HEK293 (cell line): ENCODE measurements at regions not wholly inside any gene's neighbourhood (a gene's known extent, or its start where the extent isn't known, plus 50 kb on each side); places are given as distances from the start of the nearest gene placed in this dataset.

Experiments
- CTCF ChIA-PET: fragments of 350-600 bp; formaldehyde crosslinking; extraction: SDS; loops from one replicate; lab custom pipeline; 2021; ENCODE audit warnings: antibody characterized with exemption; lab: Yijun Ruan, JAX
- POLR2A ChIA-PET: fragments of 300-600 bp; formaldehyde crosslinking; extraction: SDS; loops from one replicate; lab custom pipeline; 2020; ENCODE audit warnings: antibody characterized with exemption, inconsistent platforms; lab: Yijun Ruan, JAX
- H3K27ac ChIP-seq: fragments of 200-500 bp; sonication (Bioruptor generic); 2 replicates; pipeline ENCODE4 v1.5.1; 2014; ENCODE audit warnings: low read depth, low read length, control low read depth, inconsistent platforms; ENCODE audit errors: extremely low read depth
- H3K36me3 ChIP-seq, 2 experiments: fragments of 200-500 bp in 1 of 2; sonication (Bioruptor generic) in 1 of 2; 1 replicate in 1 of 2; 2 replicates in 1 of 2; pipeline ENCODE4 v1.5.1; 2014 to 2017; ENCODE audit warnings: inconsistent platforms in 2 of 2, low read length in 2 of 2; ENCODE audit not compliant: control insufficient read depth in 2 of 2, insufficient read depth in 1 of 2
- H3K4me1 ChIP-seq: fragments of 200-500 bp; sonication (Bioruptor generic); 2 replicates; pipeline ENCODE4 v1.5.1; 2014; ENCODE audit warnings: mild to moderate bottlenecking, low read length, inconsistent platforms; ENCODE audit not compliant: control insufficient read depth, insufficient read depth
- H3K4me3 ChIP-seq: 2 replicates; pipeline ENCODE4 v1.5.1; 2011; ENCODE audit warnings: low read depth, mild to moderate bottlenecking, control low read depth, low read length, moderate library complexity
- H3K9me3 ChIP-seq: fragments of 200-500 bp; sonication (Bioruptor generic); 2 replicates; pipeline ENCODE4 v1.5.1; 2014; ENCODE audit warnings: low read depth, low read length, inconsistent platforms; ENCODE audit not compliant: control insufficient read depth, insufficient read depth
- ATF2 ChIP-seq: fragments of 450-650 bp; formaldehyde crosslinking; IDR thresholded peaks from 2 replicates; pipeline ENCODE4 v1.5.1; 2016; ENCODE audit warnings: missing biosample characterization, missing genetic modification characterization, low read depth
- GLI4 ChIP-seq: fragments of 450-650 bp; formaldehyde crosslinking; IDR thresholded peaks from 2 replicates; pipeline ENCODE4 v1.5.1; 2016; ENCODE audit warnings: missing biosample characterization, missing genetic modification characterization
- RBAK ChIP-seq: fragments of 450-650 bp; formaldehyde crosslinking; IDR thresholded peaks from 2 replicates; pipeline ENCODE4 v1.5.1; 2016; ENCODE audit warnings: missing biosample characterization, missing genetic modification characterization
- ZBTB21 ChIP-seq: fragments of 450-650 bp; formaldehyde crosslinking; IDR thresholded peaks from 2 replicates; pipeline ENCODE4 v1.5.1; 2017; ENCODE audit warnings: missing biosample characterization, missing genetic modification characterization
- ZEB2 ChIP-seq: fragments of 450-650 bp; formaldehyde crosslinking; IDR thresholded peaks from 2 replicates; pipeline ENCODE4 v1.5.1; 2016; ENCODE audit warnings: missing biosample characterization, missing genetic modification characterization
- ZFP3 ChIP-seq: fragments of 450-650 bp; formaldehyde crosslinking; IDR thresholded peaks from 2 replicates; pipeline ENCODE4 v1.5.1; 2016; ENCODE audit warnings: low read depth, missing biosample characterization, missing genetic modification characterization
- ZIC2 ChIP-seq: fragments of 450-650 bp; formaldehyde crosslinking; IDR thresholded peaks from 2 replicates; pipeline ENCODE4 v1.5.1; 2016; ENCODE audit warnings: missing biosample characterization, missing genetic modification characterization
- ZNF133 ChIP-seq: fragments of 450-650 bp; formaldehyde crosslinking; IDR thresholded peaks from 2 replicates; pipeline ENCODE4 v1.5.1; 2016; ENCODE audit warnings: missing biosample characterization, missing genetic modification characterization
- ZNF19 ChIP-seq: fragments of 450-650 bp; formaldehyde crosslinking; IDR thresholded peaks from 2 replicates; pipeline ENCODE4; 2016; ENCODE audit warnings: missing biosample characterization, missing genetic modification characterization, low read depth
- ZNF274 ChIP-seq, 2 experiments: fragments of 200-500 bp in 1 of 2; fragments of 450-650 bp in 1 of 2; sonication (Bioruptor generic) in 1 of 2; formaldehyde crosslinking in 1 of 2; IDR thresholded peaks; 2 replicates each; pipeline versions ENCODE4 v1.5.1 to v1.6.1; 2014 to 2016; ENCODE audit warnings: borderline replicate concordance in 1 of 2, inconsistent platforms in 1 of 2, low read length in 1 of 2, missing biosample characterization in 1 of 2, missing genetic modification characterization in 1 of 2
- ZNF280D ChIP-seq: fragments of 450-650 bp; formaldehyde crosslinking; IDR thresholded peaks from 2 replicates; pipeline ENCODE4 v1.5.1; 2016; ENCODE audit warnings: missing biosample characterization, missing genetic modification characterization
- ZNF292 ChIP-seq: fragments of 450-650 bp; formaldehyde crosslinking; IDR thresholded peaks from 2 replicates; pipeline ENCODE4 v1.5.1; 2016; ENCODE audit warnings: low read depth, missing biosample characterization, missing genetic modification characterization, borderline replicate concordance
- ZNF324 ChIP-seq: fragments of 450-650 bp; formaldehyde crosslinking; IDR thresholded peaks from 2 replicates; pipeline ENCODE4 v1.5.1; 2016; ENCODE audit warnings: missing biosample characterization, missing genetic modification characterization
- ZNF366 ChIP-seq: fragments of 450-650 bp; formaldehyde crosslinking; conservative IDR thresholded peaks from 2 replicates; pipeline ENCODE4 v1.5.1; 2016; ENCODE audit warnings: missing biosample characterization, missing genetic modification characterization
- ZNF423 ChIP-seq: fragments of 450-650 bp; formaldehyde crosslinking; IDR thresholded peaks from 2 replicates; pipeline ENCODE4 v1.5.1; 2016; ENCODE audit warnings: missing biosample characterization, missing genetic modification characterization
- ZNF449 ChIP-seq: fragments of 450-650 bp; formaldehyde crosslinking; IDR thresholded peaks from 2 replicates; pipeline ENCODE4 v1.5.1; 2017; ENCODE audit warnings: missing biosample characterization, mild to moderate bottlenecking, missing genetic modification characterization, moderate library complexity
- ZNF654 ChIP-seq: fragments of 450-650 bp; formaldehyde crosslinking; IDR thresholded peaks from 2 replicates; pipeline ENCODE4 v1.5.1; 2016; ENCODE audit warnings: low read depth, missing biosample characterization, missing genetic modification characterization
- ZNF664 ChIP-seq: fragments of 450-650 bp; formaldehyde crosslinking; IDR thresholded peaks from 2 replicates; pipeline ENCODE4 v1.5.1; 2016; ENCODE audit warnings: missing biosample characterization, missing genetic modification characterization
- ZSCAN30 ChIP-seq: fragments of 450-650 bp; IDR thresholded peaks from 2 replicates; pipeline ENCODE4 v1.5.1; 2018; ENCODE audit warnings: missing biosample characterization, mild to moderate bottlenecking, missing genetic modification characterization, moderate library complexity
- ZXDB ChIP-seq: fragments of 450-650 bp; formaldehyde crosslinking; IDR thresholded peaks from 2 replicates; pipeline ENCODE4 v1.5.1; 2016; ENCODE audit warnings: missing biosample characterization, missing genetic modification characterization

GRCh38 chr10:125283836-125284614 lies 123.7 kb upstream of the CTBP2 start:
- Histone ChIP-seq H3K4me3 (no peak overlapping the region), H3K36me3 (no peaks in the 10 kb centered on the region), H3K27ac (no peak overlapping the region), H3K9me3 (no peaks in the 10 kb centered on the region), H3K4me1 (no peaks in the 10 kb centered on the region)
- POLR2A ChIA-PET = interaction anchor here (0.5 kb wide), 1 partner anchor 11 kb away, joined by 3 read pairs; no protein-coding TSS in a partner anchor
- TF ChIP-seq ZNF133 (tag by site-specific recombination) = no peak
- TF ChIP-seq ZNF280D (tag by site-specific recombination) = no peak
- TF ChIP-seq ATF2 (tag by site-specific recombination) = no peak
- TF ChIP-seq ZNF292 = no peak
- no peak for TF ChIP-seq GLI4
- TF ChIP-seq ZBTB21 (tag by site-specific recombination) = no peak
- TF ChIP-seq ZNF654 (tag by site-specific recombination) = no peak
- TF ChIP-seq ZXDB (tag by site-specific recombination) = no peak
- TF ChIP-seq ZNF423 (tag by site-specific recombination) = no peak
- no peak for TF ChIP-seq ZNF449 (tag by site-specific recombination)
- TF ChIP-seq ZNF664 = no peak
- no peak for TF ChIP-seq ZEB2 (tag by site-specific recombination)
- no peak for TF ChIP-seq ZNF274 (IDR thresholded peaks at IDR 0.05; ENCODE audit: low read length)
- no peak for TF ChIP-seq ZNF274 (tag by site-specific recombination; IDR thresholded peaks at IDR 0.05; ENCODE audit: borderline replicate concordance)
- no peak for TF ChIP-seq ZNF324
- no peak for TF ChIP-seq ZFP3 (tag by site-specific recombination)
- no peak for TF ChIP-seq ZNF366
- no peak for TF ChIP-seq ZNF19 (tag by site-specific recombination)
- TF ChIP-seq RBAK (tag by site-specific recombination) = no peak
- TF ChIP-seq ZSCAN30 (tag by site-specific recombination) = no peak
- no peak for TF ChIP-seq ZIC2
- CTCF ChIA-PET = interaction anchor here (1.0 kb wide), 1 partner anchor 22 kb away, joined by 3 read pairs; no protein-coding TSS in a partner anchor
